ENCODE measurements at regions not wholly inside any gene's neighbourhood (a gene's known extent, or its start where the extent isn't known, plus 50 kb on each side); places are given as distances from the start of the nearest gene placed in this dataset.

GRCh38 chr20:47968541-47969310 is 183.4 kb upstream of the SULF2 start:
- DNase-seq (ENCODE audit: extremely low spot score), result no peak
- 89% methylated on average over 12 of the region's 31 CpGs for WGBS
- TF ChIP-seq POLR2A (IDR thresholded peaks at IDR 0.05; ENCODE audit: low read depth), result no peak
- no peak for TF ChIP-seq CTCF (IDR thresholded peaks at IDR 0.05)
- no peak for TF ChIP-seq POLR2AphosphoS5 (IDR thresholded peaks at IDR 0.05)
- TF ChIP-seq EP300 (IDR thresholded peaks at IDR 0.05), result no peak
- Histone ChIP-seq H3K27me3 (no peaks in the 10 kb centered on the region), H3K27ac (replicated peaks in 1 of 4) (no peak overlapping the region), H3K9me3 (no peaks in the 10 kb centered on the region), H3K4me1 (peaks cover 12 to 14% (median 13%) of the 10 kb centered on the region in 4 donors), H3K4me3 (no peak overlapping the region), H3K36me3 (no peaks in the 10 kb centered on the region)
- intact Hi-C loops (cut with DNase I), result no loop called here

GRCh38 chr20:47964149-47964548 is 178.9 kb upstream of the SULF2 start:
- Histone ChIP-seq H3K36me3 (no peaks in the 10 kb centered on the region), H3K9me3 (no peaks in the 10 kb centered on the region), H3K27ac (replicated peaks in 1 of 4) (no peak overlapping the region), H3K27me3 (no peaks in the 10 kb centered on the region), H3K4me1 (no peaks in the 10 kb centered on the region), H3K4me3 (no peak overlapping the region)
- intact Hi-C loops (cut with DNase I), result no loop called here
- DNase-seq (ENCODE audit: extremely low spot score), result no peak
- WGBS, result 85% methylated on average over 5 of the region's 5 CpGs
- TF ChIP-seq CTCF (IDR thresholded peaks at IDR 0.05), result no peak
- TF ChIP-seq POLR2A (IDR thresholded peaks at IDR 0.05; ENCODE audit: low read depth), result no peak

- DNase-seq (ENCODE audit: extremely low spot score), result no peak
- intact Hi-C loops (cut with DNase I), result no loop called here
- Histone ChIP-seq H3K27me3 (no peaks in the 10 kb centered on the region), H3K4me1 (peaks cover 0 to 9% (median 8%) of the 10 kb centered on the region in 4 donors), H3K27ac (replicated peaks in 1 of 4) (no peak overlapping the region), H3K36me3 (no peaks in the 10 kb centered on the region), H3K4me3 (no peak overlapping the region), H3K9me3 (no peaks in the 10 kb centered on the region)
- WGBS, result 74% methylated on average over 8 of the region's 8 CpGs
- TF ChIP-seq EP300 (IDR thresholded peaks at IDR 0.05) (no peak), POLR2AphosphoS5 (IDR thresholded peaks at IDR 0.05) (no peak), CTCF (IDR thresholded peaks at IDR 0.05) (no peak), POLR2A (IDR thresholded peaks at IDR 0.05; ENCODE audit: low read depth) (no peak)
Measured at GRCh38 chr20:47963022-47963421, 177.7 kb upstream of the SULF2 start.

- H3K4me1 ChIP-seq, result peaks cover 0 to 14% (median 13%) of the 10 kb centered on the region in 4 donors
- no peaks in the 10 kb centered on the region for H3K27me3 ChIP-seq
- H3K27ac ChIP-seq (replicated peaks in 1 of 4), result no peak overlapping the region
- H3K4me3 ChIP-seq, result no peak overlapping the region
- WGBS, result 86% methylated on average over 7 of the region's 7 CpGs
- no peak for DNase-seq (ENCODE audit: extremely low spot score)
- no peaks in the 10 kb centered on the region for H3K9me3 ChIP-seq
- TF ChIP-seq CTCF (IDR thresholded peaks at IDR 0.05) (no peak), POLR2AphosphoS5 (IDR thresholded peaks at IDR 0.05) (no peak), EP300 (IDR thresholded peaks at IDR 0.05) (no peak), POLR2A (IDR thresholded peaks at IDR 0.05; ENCODE audit: low read depth) (no peak)
- no peaks in the 10 kb centered on the region for H3K36me3 ChIP-seq
- intact Hi-C loops (cut with DNase I), result no loop called here
Measured at GRCh38 chr20:47962286-47962963, 177.1 kb upstream of the SULF2 start.
